Liver (tissue), 3 donors: ENCODE measurements at regions not wholly inside any gene's neighbourhood (a gene's known extent, or its start where the extent isn't known, plus 50 kb on each side); places are given as distances from the start of the nearest gene placed in this dataset.

Experiments
- REST ChIP-seq: IDR thresholded peaks from 2 replicates; pipeline ENCODE4 v1.6.1; 2016; ENCODE audit warnings: antibody characterized with exemption, mild to moderate bottlenecking
- SP1 ChIP-seq: IDR thresholded peaks from 2 replicates; pipeline ENCODE4 v1.6.1; 2018; ENCODE audit warnings: antibody characterized with exemption, mild to moderate bottlenecking
- YY1 ChIP-seq: IDR thresholded peaks from 2 replicates; pipeline ENCODE4 v1.6.1; 2016; ENCODE audit warnings: antibody characterized with exemption, mild to moderate bottlenecking
- TF ChIP-seq, protein P1 (sequence below): fragments of 150-350 bp; IDR thresholded peaks from 2 replicates; pipeline ENCODE4 v1.5.1; 2017; ENCODE audit warnings: improper control_type of control experiment, low read depth, low read length; ENCODE audit not compliant: missing input control
- donor health status: healthy.
- donor health status: healthy.

DNA sequence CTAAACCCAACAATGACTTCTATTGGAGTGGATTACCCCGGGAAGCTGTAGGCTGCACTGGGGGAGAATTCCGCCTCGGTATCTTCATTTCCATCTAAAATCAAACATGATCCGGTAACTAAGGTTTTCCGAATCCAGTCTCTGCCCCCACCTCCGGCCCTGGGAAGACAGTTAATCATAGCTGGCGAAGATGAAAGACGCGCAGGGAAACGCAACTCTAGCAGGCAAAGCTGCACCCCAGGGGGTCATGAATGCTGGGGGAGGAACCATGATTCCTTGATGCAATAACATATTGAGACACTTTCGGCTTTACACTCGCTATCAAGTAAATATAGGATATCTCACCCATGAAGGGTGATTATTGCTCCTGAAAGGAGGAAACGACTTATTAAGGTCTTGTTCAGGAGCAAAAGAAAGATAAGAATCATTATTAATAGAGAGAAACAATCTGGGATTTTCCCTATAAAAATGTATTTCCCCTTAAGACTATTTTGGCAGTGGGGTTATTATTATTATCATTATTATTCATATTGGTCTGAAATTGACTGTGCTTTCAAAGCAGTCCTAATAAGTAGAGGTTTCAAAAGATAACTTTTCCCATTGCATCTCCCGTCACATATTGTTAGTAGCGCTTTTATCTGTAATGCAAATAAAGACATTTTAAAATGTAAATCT, 614.9 kb downstream of the VRK1 start:
- TF ChIP-seq REST, result no peak
- no peak for TF ChIP-seq SP1
- TF ChIP-seq, protein P1, sequence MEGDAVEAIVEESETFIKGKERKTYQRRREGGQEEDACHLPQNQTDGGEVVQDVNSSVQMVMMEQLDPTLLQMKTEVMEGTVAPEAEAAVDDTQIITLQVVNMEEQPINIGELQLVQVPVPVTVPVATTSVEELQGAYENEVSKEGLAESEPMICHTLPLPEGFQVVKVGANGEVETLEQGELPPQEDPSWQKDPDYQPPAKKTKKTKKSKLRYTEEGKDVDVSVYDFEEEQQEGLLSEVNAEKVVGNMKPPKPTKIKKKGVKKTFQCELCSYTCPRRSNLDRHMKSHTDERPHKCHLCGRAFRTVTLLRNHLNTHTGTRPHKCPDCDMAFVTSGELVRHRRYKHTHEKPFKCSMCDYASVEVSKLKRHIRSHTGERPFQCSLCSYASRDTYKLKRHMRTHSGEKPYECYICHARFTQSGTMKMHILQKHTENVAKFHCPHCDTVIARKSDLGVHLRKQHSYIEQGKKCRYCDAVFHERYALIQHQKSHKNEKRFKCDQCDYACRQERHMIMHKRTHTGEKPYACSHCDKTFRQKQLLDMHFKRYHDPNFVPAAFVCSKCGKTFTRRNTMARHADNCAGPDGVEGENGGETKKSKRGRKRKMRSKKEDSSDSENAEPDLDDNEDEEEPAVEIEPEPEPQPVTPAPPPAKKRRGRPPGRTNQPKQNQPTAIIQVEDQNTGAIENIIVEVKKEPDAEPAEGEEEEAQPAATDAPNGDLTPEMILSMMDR, result no peak
- TF ChIP-seq YY1, result no peak
